ENCODE measurements at regions not wholly inside any gene's neighbourhood (a gene's known extent, or its start where the extent isn't known, plus 50 kb on each side); places are given as distances from the start of the nearest gene placed in this dataset.
"Not testable (repeated sequence)": the region's sequence is repeated elsewhere in the genome, so short reads cannot be mapped to it uniquely, and the experiment has no call there.

- no peak for DNase-seq (ENCODE audit: low read depth in 2 of 2)
Observed at GRCh38 chr20:22818636-22819035, 216.5 kb upstream of the SSTR4 start.

- no peak for DNase-seq (ENCODE audit: low read depth in 2 of 2)
Observed at GRCh38 chr20:22819112-22819511, 216.0 kb upstream of the SSTR4 start.

- DNase-seq (ENCODE audit: low read depth in 2 of 2), result no peak
Observed at GRCh38 chr20:22819784-22820183, 215.3 kb upstream of the SSTR4 start.

- DNase-seq (ENCODE audit: low read depth in 2 of 2), result no peak
Observed at GRCh38 chr20:22821081-22821727, 213.9 kb upstream of the SSTR4 start.

GRCh38 chr20:22821796-22822195, 213.3 kb upstream of the SSTR4 start:
- DNase-seq (ENCODE audit: low read depth in 2 of 2), result no peak

- DNase-seq (ENCODE audit: low read depth in 2 of 2), result no peak
Observed at GRCh38 chr20:22823119-22823518, 212.0 kb upstream of the SSTR4 start.

- no peak for DNase-seq (ENCODE audit: low read depth in 2 of 2)
Observed at GRCh38 chr20:22824077-22824476, 211.0 kb upstream of the SSTR4 start.

- no peak for DNase-seq (ENCODE audit: low read depth in 2 of 2)
Observed at GRCh38 chr20:22825076-22825475, 210.0 kb upstream of the SSTR4 start.

GRCh38 chr20:22825546-22825945, 209.6 kb upstream of the SSTR4 start:
- DNase-seq (ENCODE audit: low read depth in 2 of 2), result no peak

GRCh38 chr20:22826306-22827230, 208.5 kb upstream of the SSTR4 start:
- no peak for DNase-seq (ENCODE audit: low read depth in 2 of 2)

GRCh38 chr20:22827916-22828315, 207.2 kb upstream of the SSTR4 start:
- no peak for DNase-seq (ENCODE audit: low read depth in 2 of 2)

GRCh38 chr20:22829356-22829755, 205.8 kb upstream of the SSTR4 start:
- DNase-seq (ENCODE audit: low read depth in 2 of 2), result no peak

GRCh38 chr20:22830138-22830537, 205.0 kb upstream of the SSTR4 start:
- DNase-seq (ENCODE audit: low read depth in 2 of 2), result no peak

- DNase-seq (ENCODE audit: low read depth in 2 of 2), result not testable (repeated sequence)
Observed at GRCh38 chr20:22830715-22831114, 204.4 kb upstream of the SSTR4 start.

GRCh38 chr20:22833851-22834250, 201.3 kb upstream of the SSTR4 start:
- DNase-seq (ENCODE audit: low read depth in 2 of 2), result no peak

GRCh38 chr20:22834651-22835256, 200.4 kb upstream of the SSTR4 start:
- no peak for DNase-seq (ENCODE audit: low read depth in 2 of 2)

GRCh38 chr20:22836211-22836610, 198.9 kb upstream of the SSTR4 start:
- no peak for DNase-seq (ENCODE audit: low read depth in 2 of 2)

- no peak for DNase-seq (ENCODE audit: low read depth in 2 of 2)
Observed at GRCh38 chr20:22836877-22837276, 198.2 kb upstream of the SSTR4 start.

- no peak for DNase-seq (ENCODE audit: low read depth in 2 of 2)
Observed at GRCh38 chr20:22838001-22838400, 197.1 kb upstream of the SSTR4 start.

GRCh38 chr20:22841846-22842245, 193.3 kb upstream of the SSTR4 start:
- DNase-seq (ENCODE audit: low read depth in 2 of 2), result no peak

- DNase-seq (ENCODE audit: low read depth in 2 of 2), result no peak
Observed at GRCh38 chr20:22842793-22843192, 192.3 kb upstream of the SSTR4 start.

- no peak for DNase-seq (ENCODE audit: low read depth in 2 of 2)
Observed at GRCh38 chr20:22844959-22845358, 190.2 kb upstream of the SSTR4 start.

- DNase-seq (ENCODE audit: low read depth in 2 of 2), result no peak
Observed at GRCh38 chr20:22846863-22847262, 188.2 kb upstream of the SSTR4 start.
